GM12878 (cell line): ENCODE measurements at regions not wholly inside any gene's neighbourhood (a gene's known extent, or its start where the extent isn't known, plus 50 kb on each side); places are given as distances from the start of the nearest gene placed in this dataset.

Source experiments
- ATAC-seq: fragments of 200-7000 bp; cut with Tn5 transposase; 3 replicates; pipeline ENCODE4 v1.9.1; 2020; ENCODE audit warnings: mild to moderate bottlenecking, moderate library complexity
- BruUV-seq: library from RNA; stranded (reverse); fragments of 400-500 nt; replicated peaks from 2 replicates; lab custom pipeline; 2021; lab: Mats Ljungman, UMichigan
- CTCF ChIA-PET: fragments of 300-600 bp; sonication (Branson Sonifier 250); formaldehyde crosslinking; extraction: SDS; loops from one replicate; lab custom pipeline; 2021; ENCODE audit warnings: inconsistent platforms; lab: Yijun Ruan, JAX
- POLR2A ChIA-PET: fragments of 350-600 bp; formaldehyde crosslinking; extraction: SDS; loops from one replicate; lab custom pipeline; 2021; ENCODE audit warnings: inconsistent platforms; lab: Charles Lee
- RAD21 ChIA-PET: fragments of 300-600 bp; sonication (Branson Sonifier 250); formaldehyde crosslinking; loops from one replicate; lab custom pipeline; 2023; ENCODE audit warnings: antibody characterized with exemption; ENCODE audit not compliant: unreplicated experiment; lab: Charles Lee
- SMC1A ChIA-PET: fragments of 300-600 bp; sonication (Branson Sonifier 250); formaldehyde crosslinking; loops from one replicate; lab custom pipeline; 2023; ENCODE audit not compliant: unreplicated experiment, uncharacterized antibody; lab: Charles Lee
- DNase-seq: peaks from one replicate; pipeline ENCODE4 v3.0.0-alpha.2; 2011; ENCODE audit warnings: low read depth, low spot score
- FAIRE-seq: peaks from 3 replicates; lab custom pipeline; 2011; peaks lifted over from hg19 to GRCh38; lab: Jason Lieb, UNC
- H2AFZ ChIP-seq: 2 replicates; pipeline ENCODE4 v1.6.0; 2011; ENCODE audit warnings: low read depth, low read length, control low read depth; ENCODE audit not compliant: control insufficient read depth
- H3K27ac ChIP-seq: 2 replicates; pipeline ENCODE4 v1.5.1; 2011; ENCODE audit warnings: control low read depth; ENCODE audit not compliant: control insufficient read depth, insufficient read depth
- H3K27me3 ChIP-seq, 2 experiments: replicated peaks in 1 of 2; 2 replicates each; pipeline versions ENCODE4 v1.6.0 to v1.6.1; 2011; ENCODE audit warnings: low read length in 1 of 2; ENCODE audit not compliant: control insufficient read depth in 2 of 2, insufficient read depth in 2 of 2
- H3K36me3 ChIP-seq, 2 experiments: 2 replicates each; pipeline ENCODE4 v1.5.1; 2011; ENCODE audit warnings: low read length in 1 of 2; ENCODE audit not compliant: control insufficient read depth in 2 of 2, insufficient read depth in 2 of 2
- H3K4me1 ChIP-seq: 2 replicates; pipeline ENCODE4 v1.6.1; 2011; ENCODE audit warnings: mild to moderate bottlenecking, low read length, moderate library complexity, mixed read lengths; ENCODE audit not compliant: control insufficient read depth, insufficient read depth
- H3K4me2 ChIP-seq: 2 replicates; pipeline ENCODE4 v1.6.0; 2011; ENCODE audit warnings: control low read depth; ENCODE audit not compliant: control insufficient read depth, insufficient read depth
- H3K4me3 ChIP-seq: fragments of 200-600 bp; sonication (generic); 2 replicates; pipeline ENCODE4 v1.5.1; 2016
- H3K79me2 ChIP-seq: 2 replicates; pipeline ENCODE4 v1.6.0; 2011; ENCODE audit warnings: low read length; ENCODE audit not compliant: control insufficient read depth, insufficient read depth
- H3K9ac ChIP-seq: 2 replicates; pipeline ENCODE4 v1.8.0; 2011; ENCODE audit warnings: low read length, control low read depth, mixed read lengths; ENCODE audit not compliant: control insufficient read depth, insufficient read depth
- H3K9me3 ChIP-seq: replicated peaks from 3 replicates; pipeline ENCODE4 v1.5.1; 2011; ENCODE audit warnings: mild to moderate bottlenecking, low read length; ENCODE audit not compliant: control insufficient read depth, insufficient read depth
- H4K20me1 ChIP-seq: 2 replicates; pipeline ENCODE4 v1.6.0; 2011; ENCODE audit not compliant: control insufficient read depth, insufficient read depth
- BACH1 ChIP-seq: fragments of 450-650 bp; IDR thresholded peaks from 2 replicates; pipeline ENCODE4 v1.6.1; 2017; ENCODE audit warnings: mild to moderate bottlenecking, borderline replicate concordance
- LARP7 ChIP-seq: fragments of 450-650 bp; IDR thresholded peaks from 2 replicates; pipeline ENCODE4 v1.6.1; 2017; ENCODE audit warnings: mild to moderate bottlenecking
- PKNOX1 ChIP-seq: fragments of 450-650 bp; IDR thresholded peaks from 2 replicates; pipeline ENCODE4 v1.6.1; 2016; ENCODE audit warnings: mild to moderate bottlenecking
- ZNF384 ChIP-seq: IDR thresholded peaks from 2 replicates; pipeline ENCODE4 v1.6.1; 2012; ENCODE audit warnings: low read depth, mild to moderate bottlenecking, low read length, improper control_type of control experiment, borderline replicate concordance
- WGBS: methylation state at CpG from one replicate; pipeline ENCODE4 v1.1.6; 2016; ENCODE audit warnings: low lambda C conversion rate; ENCODE audit not compliant: insufficient replicate concordance, insufficient coverage; ENCODE audit errors: missing lambda C conversion rate; 5-methylcytosine and 5-hydroxymethylcytosine counted together
- in situ Hi-C: fragments of 300-500 bp; cut with MboI; formaldehyde crosslinking; loops from 9 replicates; pipeline ENCODE4 v1.14.3; 2018; ENCODE audit warnings: mixed read lengths
- intact Hi-C: fragments of 100-400 bp; cut with micrococcal nuclease; formaldehyde crosslinking; loops from one replicate; pipeline ENCODE4 v1.14.2; 2022; ENCODE audit not compliant: unreplicated experiment

- TF ChIP-seq PKNOX1 (no peak), BACH1 (no peak)
Observed at GRCh38 chr18:8994603-8995002, 107.9 kb upstream of the NDUFV2 start (continued).

GRCh38 chr18:8995096-8995495, 107.4 kb upstream of the NDUFV2 start:
- TF ChIP-seq LARP7: no peak
- no peak for TF ChIP-seq ZNF384
- DNase-seq (no peak), FAIRE-seq (peak; percentile 69), ATAC-seq (no peak)
- Histone ChIP-seq H3K9me3 (no peaks in the 10 kb centered on the region), H3K4me2 (no peak overlapping the region), H3K79me2 (no peaks in the 10 kb centered on the region), H3K4me1 (no peaks in the 10 kb centered on the region), H3K4me3 (no peak overlapping the region), H3K9ac (no peak overlapping the region), H3K27ac (no peak overlapping the region), H3K36me3 (no peaks in the 10 kb centered on the region), H2AFZ (no peak overlapping the region), H4K20me1 (no peaks in the 10 kb centered on the region), H3K27me3 (no peaks in the 10 kb centered on the region; a peak in 1 of 4 replicates)
- ChIA-PET POLR2A (no interaction called here), RAD21 (interaction anchor here (1.1 kb wide), 1 partner anchor 10 kb away, joined by 3 read pairs; no protein-coding TSS in a partner anchor), CTCF (no interaction called here), SMC1A (no interaction called here)
- in situ Hi-C loops: loop anchor here (10.0 to 25.0 kb wide), 2 partner anchors 160 to 508 kb away; no protein-coding TSS in a partner anchor
- 27% methylated on average over 3 of the region's 3 CpGs for WGBS
- intact Hi-C loops: no loop called here
- BruUV-seq: no TSS peak
